Activated CD8-positive, alpha-beta memory T cell treated with anti-CD3 and anti-CD28 coated beads, Interleukin-2, amount 50 U/mL, for 24 hours (primary cell): ENCODE measurements at regions not wholly inside any gene's neighbourhood (a gene's known extent, or its start where the extent isn't known, plus 50 kb on each side); places are given as distances from the start of the nearest gene placed in this dataset.

Source experiments
- DNase-seq: peaks from one replicate; pipeline ENCODE4 v3.0.0-alpha.2; 2020; ENCODE audit errors: extremely low read depth

GRCh38 chr6:97815301-97815812 is 532.3 kb upstream of the MMS22L start:
- no peak for DNase-seq

GRCh38 chr6:97816526-97816925 is 533.5 kb upstream of the MMS22L start:
- no peak for DNase-seq

DNA sequence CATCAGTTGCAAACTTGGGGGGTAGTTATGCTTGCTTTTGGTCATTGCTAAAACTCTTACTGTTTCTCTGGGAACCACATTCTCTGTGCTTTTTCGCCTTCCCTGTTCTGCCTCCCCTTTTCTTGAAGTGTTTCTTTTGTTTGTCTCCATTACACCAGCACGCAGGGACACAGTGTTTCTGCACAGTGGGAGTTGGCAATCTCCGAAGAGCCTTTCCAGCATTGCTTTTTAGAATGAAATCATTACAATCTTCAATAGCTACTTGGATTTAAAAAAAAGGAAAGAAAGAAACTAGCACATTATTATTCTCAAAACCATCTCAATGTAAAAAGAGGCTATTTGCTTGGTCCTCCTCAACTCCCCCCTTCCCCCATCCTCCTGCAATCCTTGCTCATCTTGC is 536.7 kb upstream of the MMS22L start:
- DNase-seq: no peak

DNA sequence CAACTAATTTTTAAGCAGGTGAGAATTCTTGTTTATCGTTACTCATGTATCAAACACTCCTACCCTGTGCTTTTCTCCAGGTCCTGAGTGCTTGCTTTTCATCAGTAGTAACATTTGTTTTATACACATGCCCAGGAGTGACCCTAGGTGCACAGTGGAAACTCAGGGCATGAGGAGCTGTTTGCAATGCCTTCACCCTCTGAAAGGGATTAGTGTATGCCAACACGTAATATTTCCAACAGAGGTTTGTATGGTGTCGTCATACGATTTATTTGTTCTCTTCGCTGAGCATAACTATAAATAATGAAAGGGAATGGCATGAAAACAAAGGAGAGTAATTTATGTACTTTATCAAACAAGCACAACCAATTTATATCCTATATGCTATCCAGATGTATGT is 537.4 kb upstream of the MMS22L start:
- DNase-seq: no peak

DNA sequence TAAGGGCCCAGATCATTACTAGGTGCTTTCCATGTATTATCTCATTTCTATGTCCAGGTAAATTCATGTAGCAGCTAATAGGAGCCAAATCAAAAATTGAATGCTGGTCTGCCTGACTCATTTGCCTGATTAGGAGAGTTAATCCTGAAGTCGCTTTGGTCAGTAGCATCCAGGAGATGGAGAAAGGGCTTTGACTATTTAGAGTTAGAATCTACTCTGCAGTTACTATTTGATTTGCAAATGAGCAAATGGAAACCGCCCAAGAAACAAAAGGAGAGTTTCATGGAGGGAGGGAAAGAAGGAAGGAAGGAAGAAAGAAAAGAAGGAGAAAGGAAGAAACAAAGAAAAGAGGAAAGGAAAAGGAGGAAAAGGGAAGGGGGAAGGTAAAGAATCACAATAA is 539.6 kb upstream of the MMS22L start:
- no peak for DNase-seq

DNA sequence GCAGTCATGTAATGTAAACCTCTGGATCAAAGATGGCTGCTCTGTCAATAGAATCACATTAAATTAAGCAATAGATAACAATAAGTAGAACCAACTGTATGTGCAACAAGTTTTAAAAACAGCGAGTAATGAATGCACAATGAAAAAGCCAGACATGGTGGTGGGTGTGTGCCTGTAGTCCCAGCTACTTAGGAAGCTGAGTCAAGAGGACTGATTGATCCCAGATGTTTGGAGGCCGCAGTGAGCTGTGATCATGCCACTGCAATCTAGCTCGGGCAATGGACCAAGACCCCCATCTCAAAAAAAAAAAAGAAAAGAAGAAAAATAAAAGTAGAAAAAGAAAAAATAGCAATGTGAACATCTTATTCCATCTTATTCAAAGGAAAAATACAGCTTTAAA is 558.7 kb upstream of the MMS22L start:
- no peak for DNase-seq

GRCh38 chr6:97842521-97842920 is 559.5 kb upstream of the MMS22L start:
- DNase-seq: no peak

- no peak for DNase-seq
These were observed 566.4 kb upstream of the MMS22L start for GRCh38 chr6:97849390-97849789.

DNA sequence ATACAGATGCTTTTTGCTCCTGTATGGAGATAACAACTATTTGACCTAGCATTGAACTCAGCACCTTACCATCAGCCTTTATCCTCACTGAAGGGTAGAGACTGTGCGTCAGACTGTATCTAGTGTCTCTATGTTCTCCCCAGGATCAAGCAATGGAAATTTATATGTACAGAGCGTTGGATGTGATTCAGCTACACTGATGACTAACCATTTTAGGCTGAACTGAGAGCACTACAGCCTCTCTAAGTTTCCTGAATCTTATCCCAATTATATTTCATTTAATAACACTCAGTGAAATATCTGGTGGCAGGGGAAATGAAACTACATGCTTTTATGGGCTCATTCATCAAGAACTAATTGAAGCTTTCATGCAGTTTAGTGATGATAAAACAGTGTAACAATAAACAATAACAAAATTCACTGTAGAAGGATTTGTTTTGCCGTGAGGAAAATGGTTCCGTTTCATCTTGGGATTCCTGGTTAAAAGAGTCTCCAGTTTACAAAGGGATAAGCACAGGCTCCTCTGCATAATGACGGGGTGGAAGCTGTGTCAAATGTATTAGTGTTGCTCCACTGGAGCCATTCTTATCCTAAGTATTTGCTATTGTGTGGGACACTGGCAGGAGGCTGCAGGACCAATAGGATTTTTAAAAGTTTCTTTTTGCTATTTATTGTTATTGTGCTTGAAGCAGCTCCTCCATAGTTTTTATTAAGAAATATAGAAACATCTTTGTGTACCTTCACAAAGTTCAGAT is 567.6 kb upstream of the MMS22L start:
- DNase-seq: no peak

DNA sequence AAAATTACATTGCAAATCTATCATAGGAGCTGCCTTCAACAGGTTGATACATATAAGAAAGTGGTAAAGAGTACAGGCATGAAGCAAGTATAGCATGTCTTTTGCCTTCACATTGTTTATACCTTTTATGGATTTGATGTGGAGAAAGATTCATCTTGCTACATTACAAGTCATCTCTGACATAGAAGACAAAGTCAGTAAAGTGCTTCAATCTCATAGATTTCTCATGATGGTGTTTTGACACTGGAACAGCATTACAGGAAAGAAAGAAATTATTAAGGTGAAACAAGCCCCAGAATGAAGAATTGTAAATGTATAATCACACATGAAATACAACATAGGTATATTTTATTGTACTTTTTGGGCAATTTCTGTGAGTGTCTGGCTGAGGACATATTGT is 580.7 kb upstream of the MMS22L start:
- DNase-seq: no peak

GRCh38 chr6:97864366-97864765 is 581.4 kb upstream of the MMS22L start:
- no peak for DNase-seq

- no peak for DNase-seq
These were observed 581.8 kb upstream of the MMS22L start for GRCh38 chr6:97864826-97865225.

GRCh38 chr6:97865612-97866011 is 582.6 kb upstream of the MMS22L start:
- DNase-seq: no peak

DNA sequence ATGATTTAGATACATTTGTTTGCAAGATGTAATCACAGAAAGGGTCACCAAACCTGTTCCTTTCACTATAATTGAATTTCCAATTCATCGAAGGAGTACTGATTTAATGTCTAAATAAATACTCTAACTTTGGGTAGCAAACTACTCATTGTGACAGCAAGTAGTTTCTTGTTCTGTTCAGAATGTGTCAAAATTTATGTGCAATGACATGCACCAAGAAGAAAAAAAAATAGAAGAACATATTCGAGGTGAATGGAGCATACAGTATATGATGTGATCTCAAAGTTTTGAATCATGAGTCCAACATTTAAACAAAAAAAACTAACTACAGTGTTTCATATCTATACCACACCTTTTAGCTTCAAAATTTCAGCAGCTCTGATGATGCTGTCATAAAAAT is 583.6 kb upstream of the MMS22L start:
- DNase-seq: no peak

- no peak for DNase-seq
These were observed 584.2 kb upstream of the MMS22L start for GRCh38 chr6:97867177-97867576.

DNA sequence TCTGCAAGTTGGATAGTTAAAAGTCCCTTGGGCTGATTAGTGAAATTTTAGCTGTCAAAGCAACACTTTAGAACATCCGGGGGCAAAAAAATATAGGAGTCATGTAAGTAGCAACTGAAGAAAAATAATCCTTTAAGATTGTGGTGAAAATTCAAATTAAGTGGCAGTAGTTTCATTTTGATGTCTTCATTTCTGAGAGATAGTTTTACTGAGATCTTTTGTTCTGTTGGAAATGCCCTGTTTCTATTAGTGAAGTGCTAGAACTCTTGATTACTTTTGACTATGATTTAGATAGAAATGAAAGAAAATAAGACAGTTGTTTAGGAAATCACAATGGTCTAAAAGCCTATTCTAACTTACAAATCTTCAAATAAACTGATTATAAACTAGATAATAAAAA is 587.3 kb upstream of the MMS22L start:
- no peak for DNase-seq

- no peak for DNase-seq
These were observed 593.7 kb upstream of the MMS22L start for GRCh38 chr6:97876711-97877110.

DNA sequence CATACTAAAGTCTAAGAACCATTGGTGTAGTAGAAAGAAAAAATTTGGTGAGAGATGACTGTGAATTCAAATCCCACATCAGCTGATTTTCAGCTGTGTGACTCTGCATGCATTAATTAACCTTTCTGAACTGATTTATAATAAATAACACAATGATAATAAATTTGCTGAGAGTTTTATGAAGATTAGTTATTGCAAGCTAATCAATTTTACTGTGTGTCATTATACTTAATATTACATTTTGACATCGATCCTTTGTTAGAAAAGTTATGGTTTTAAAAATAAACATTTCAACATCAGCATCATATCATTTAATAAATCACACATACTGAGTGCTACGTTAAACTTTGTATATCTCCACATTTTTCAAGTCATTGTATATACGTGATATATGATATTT is 599.7 kb upstream of the MMS22L start:
- no peak for DNase-seq

- no peak for DNase-seq
These were observed 602.3 kb upstream of the MMS22L start for GRCh38 chr6:97885325-97885724.

DNA sequence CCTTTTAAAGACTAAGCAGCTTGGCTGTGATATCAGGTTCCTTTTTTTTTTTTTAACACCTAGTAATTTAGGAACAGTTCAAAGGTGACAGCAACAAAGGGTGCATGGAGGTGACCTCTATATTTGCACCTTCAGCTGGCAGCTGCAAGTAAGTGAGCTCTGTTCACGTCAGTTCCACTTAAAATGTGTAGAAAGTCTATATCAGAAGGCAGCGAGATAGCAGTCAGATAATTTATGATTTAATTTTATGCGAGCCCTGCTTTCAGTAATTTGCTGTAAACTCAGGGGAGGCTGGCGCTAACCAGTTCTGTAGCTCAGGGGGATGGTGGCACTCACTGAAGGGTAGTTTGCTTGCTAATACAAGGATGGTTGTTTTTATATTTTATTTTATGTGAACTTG is 602.8 kb upstream of the MMS22L start:
- DNase-seq: no peak

DNA sequence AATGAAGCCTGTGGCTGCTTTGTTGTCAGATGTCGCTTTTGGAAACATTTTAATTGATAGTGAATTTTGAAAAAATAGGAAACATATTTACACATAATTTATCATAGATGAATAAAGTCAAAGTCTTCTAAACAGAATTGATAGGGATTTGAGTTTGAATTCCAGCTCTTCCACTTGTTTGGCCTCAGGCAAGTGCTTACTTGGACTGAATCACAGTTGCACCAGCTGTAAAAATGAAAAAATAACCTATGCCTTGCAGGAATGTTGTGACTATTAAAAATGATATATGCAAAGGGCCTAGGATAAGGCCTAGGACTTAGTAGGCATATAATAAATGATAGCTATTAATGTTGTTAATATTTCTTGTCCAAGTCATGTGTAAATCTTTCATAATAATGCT is 618.5 kb upstream of the MMS22L start:
- DNase-seq: no peak

GRCh38 chr6:97909380-97909779 is 626.4 kb upstream of the MMS22L start:
- no peak for DNase-seq

- no peak for DNase-seq
These were observed 630.7 kb upstream of the MMS22L start for GRCh38 chr6:97913721-97914120.

GRCh38 chr6:97914912-97915311 is 631.9 kb upstream of the MMS22L start:
- no peak for DNase-seq
